HepG2 (cell line): ENCODE measurements at regions not wholly inside any gene's neighbourhood (a gene's known extent, or its start where the extent isn't known, plus 50 kb on each side); places are given as distances from the start of the nearest gene placed in this dataset.
A peak's percentile ranks its signal among the peaks of the same experiment; 100 is the strongest.

Source experiments
- ATAC-seq: fragments of 200-7000 bp; cut with Tn5 transposase; 3 replicates; pipeline ENCODE4 v1.9.1; 2020; ENCODE audit warnings: mild to moderate bottlenecking, moderate library complexity
- BruUV-seq: library from RNA; stranded (reverse); fragments of 400-500 nt; replicated peaks from 2 replicates; lab custom pipeline; 2021; lab: Mats Ljungman, UMichigan
- CTCF ChIA-PET: fragments of 300-600 bp; formaldehyde crosslinking; extraction: SDS; loops from one replicate; lab custom pipeline; 2021; ENCODE audit warnings: low total read pairs, inconsistent platforms, low intra/inter-chr PET ratio; lab: Yijun Ruan, JAX
- POLR2A ChIA-PET: fragments of 350-600 bp; sonication (Branson Sonifier 250); formaldehyde crosslinking; loops from one replicate; lab custom pipeline; 2020; ENCODE audit warnings: antibody characterized with exemption, inconsistent platforms; lab: Yijun Ruan, JAX
- DNase-seq: peaks from one replicate; pipeline ENCODE4 v3.0.0-alpha.2; 2015; ENCODE audit warnings: low spot score
- FAIRE-seq: peaks from 3 replicates; lab custom pipeline; 2011; peaks lifted over from hg19 to GRCh38; lab: Jason Lieb, UNC
- H2AFZ ChIP-seq: one replicate; pipeline ENCODE4 v1.6.1; 2011; ENCODE audit warnings: low read length, inconsistent platforms
- H3K27ac ChIP-seq: fragments of 300-600 bp; 3 replicates; pipeline ENCODE4 v1.8.0; 2011; ENCODE audit warnings: mixed run types, mild to moderate bottlenecking, mixed read lengths, low read length, inconsistent platforms; ENCODE audit not compliant: insufficient read depth; ENCODE audit errors: extremely low read length
- H3K27me3 ChIP-seq, 2 experiments: fragments of 200-600 bp in 1 of 2; 2 replicates in 1 of 2; 3 replicates in 1 of 2; pipeline versions ENCODE4 v1.6.0 to v1.8.0; 2011; ENCODE audit warnings: low read length in 2 of 2, mild to moderate bottlenecking in 2 of 2, moderate library complexity in 2 of 2, inconsistent platforms in 1 of 2; ENCODE audit not compliant: insufficient read depth in 2 of 2, control insufficient read depth in 1 of 2
- H3K36me3 ChIP-seq, 2 experiments: fragments of 200-600 bp in 1 of 2; replicated peaks in 1 of 2; 2 replicates in 1 of 2; 3 replicates in 1 of 2; pipeline versions ENCODE4 v1.5.1 to v1.8.0; 2011; ENCODE audit warnings: low read length in 2 of 2, inconsistent platforms in 1 of 2; ENCODE audit not compliant: insufficient read depth in 2 of 2, control insufficient read depth in 1 of 2
- H3K4me1 ChIP-seq: 2 replicates; pipeline ENCODE4 v1.5.1; 2012; ENCODE audit warnings: low read length, inconsistent platforms; ENCODE audit not compliant: insufficient read depth
- H3K4me2 ChIP-seq: 2 replicates; pipeline ENCODE4 v1.6.0; 2011; ENCODE audit warnings: low read depth, low read length, inconsistent platforms
- H3K4me3 ChIP-seq, 3 experiments: fragments of 200-600 bp in 1 of 3; sonication (generic), shearing (Covaris generic) in 1 of 3; replicated peaks in 1 of 3; 2 replicates each; pipeline ENCODE4 v1.5.1; 2011 to 2016; ENCODE audit warnings: low read length in 3 of 3, inconsistent platforms in 2 of 3, low read depth in 2 of 3, mild to moderate bottlenecking in 2 of 3, control low read depth in 1 of 3, mixed read lengths in 1 of 3; ENCODE audit not compliant: insufficient read depth in 1 of 3
- H3K79me2 ChIP-seq: one replicate; pipeline ENCODE4 v1.6.1; 2011; ENCODE audit warnings: low read length, inconsistent platforms; ENCODE audit not compliant: insufficient read depth
- H3K9ac ChIP-seq: 2 replicates; pipeline ENCODE4 v1.6.0; 2011; ENCODE audit warnings: mild to moderate bottlenecking, low read depth, low read length, inconsistent platforms; ENCODE audit not compliant: insufficient read depth
- H3K9me3 ChIP-seq: 2 replicates; pipeline ENCODE4 v1.5.1; 2012; ENCODE audit warnings: mild to moderate bottlenecking, low read length
- H4K20me1 ChIP-seq: 2 replicates; pipeline ENCODE4 v1.6.0; 2011; ENCODE audit warnings: inconsistent platforms, mild to moderate bottlenecking, low read length, moderate library complexity; ENCODE audit not compliant: insufficient read depth
- CC2D1A ChIP-seq: sonication (generic); formaldehyde crosslinking; IDR thresholded peaks from 2 replicates; pipeline ENCODE4 v1.8.1; 2023; ENCODE audit warnings: mild to moderate bottlenecking, missing genetic modification reagents
- CHD2 ChIP-seq: IDR thresholded peaks from 2 replicates; pipeline ENCODE4 v1.6.1; 2011; ENCODE audit warnings: low read depth, low read length, improper control_type of control experiment
- CHD4 ChIP-seq: fragments of 200-600 bp; sonication (generic); IDR thresholded peaks from 2 replicates; pipeline ENCODE4 v1.7.0; 2017; ENCODE audit warnings: mild to moderate bottlenecking, low read length, borderline replicate concordance
- DNMT3B ChIP-seq: conservative IDR thresholded peaks from 2 replicates; pipeline ENCODE4 v1.6.1; 2016; ENCODE audit warnings: missing biosample characterization, control low read depth
- DR1 ChIP-seq: sonication (generic); formaldehyde crosslinking; IDR thresholded peaks from 2 replicates; pipeline ENCODE4 v1.8.0; 2021; ENCODE audit warnings: mild to moderate bottlenecking, missing genetic modification reagents, inconsistent platforms
- FOXA1 ChIP-seq, 2 experiments: fragments of 450-650 bp in 1 of 2; sonication (generic) in 1 of 2; formaldehyde crosslinking in 1 of 2; IDR thresholded peaks; 2 replicates each; pipeline versions ENCODE4 v1.4.0 to v1.6.1; 2016 to 2020; ENCODE audit warnings: missing genetic modification reagents in 1 of 2
- HNF4A ChIP-seq: sonication (generic); formaldehyde crosslinking; IDR thresholded peaks from 2 replicates; pipeline ENCODE4 v1.4.0; 2020; ENCODE audit warnings: missing genetic modification reagents
- HOXA9 ChIP-seq: sonication (generic); formaldehyde crosslinking; IDR thresholded peaks from 2 replicates; pipeline ENCODE4 v1.8.1; 2022; ENCODE audit warnings: missing genetic modification reagents, mild to moderate bottlenecking, moderate library complexity, borderline replicate concordance
- NCOA5 ChIP-seq: sonication (generic); formaldehyde crosslinking; IDR thresholded peaks from 2 replicates; pipeline ENCODE4 v1.4.0; 2020; ENCODE audit warnings: missing genetic modification reagents
- NFIC ChIP-seq: IDR thresholded peaks from 2 replicates; pipeline ENCODE4 v1.6.1; 2012; ENCODE audit warnings: mild to moderate bottlenecking, low read length, inconsistent platforms
- PCBP2 ChIP-seq: fragments of 200-400 bp; formaldehyde crosslinking; optimal IDR thresholded peaks from 2 replicates; pipeline ENCODE3; 2018; ENCODE audit warnings: low read length, low read depth; ENCODE audit not compliant: poor library complexity, severe bottlenecking
- PHF8 ChIP-seq: sonication (generic); formaldehyde crosslinking; IDR thresholded peaks from 2 replicates; pipeline ENCODE4 v1.5.0; 2020; ENCODE audit warnings: missing genetic modification reagents
- PPARG ChIP-seq: conservative IDR thresholded peaks from 2 replicates; pipeline ENCODE4 v1.6.1; 2016; ENCODE audit warnings: missing biosample characterization, missing genetic modification reagents
- RARA ChIP-seq: IDR thresholded peaks from 2 replicates; pipeline ENCODE4 v1.6.1; 2016; ENCODE audit warnings: missing genetic modification reagents, missing compliant biosample characterization
- RXRA ChIP-seq: sonication (generic); formaldehyde crosslinking; IDR thresholded peaks from 2 replicates; pipeline ENCODE4 v1.5.1; 2020; ENCODE audit warnings: missing genetic modification reagents
- RXRB ChIP-seq: IDR thresholded peaks from 2 replicates; pipeline ENCODE4 v1.6.1; 2016; ENCODE audit warnings: borderline replicate concordance, missing genetic modification reagents, missing compliant biosample characterization
- SALL1 ChIP-seq: sonication (generic); formaldehyde crosslinking; IDR thresholded peaks from 2 replicates; pipeline ENCODE4 v1.8.0; 2022; ENCODE audit warnings: mild to moderate bottlenecking, missing genetic modification reagents
- ZNF232 ChIP-seq: sonication (generic); formaldehyde crosslinking; IDR thresholded peaks from 2 replicates; pipeline ENCODE4 v1.4.0; 2020; ENCODE audit warnings: missing genetic modification reagents, borderline replicate concordance
- ZNF343 ChIP-seq: sonication (generic); formaldehyde crosslinking; IDR thresholded peaks from 2 replicates; pipeline ENCODE4 v1.4.0; 2020; ENCODE audit warnings: mild to moderate bottlenecking, missing genetic modification reagents
- ZNF556 ChIP-seq: sonication (generic); formaldehyde crosslinking; IDR thresholded peaks from 2 replicates; pipeline ENCODE4 v1.4.0; 2020; ENCODE audit warnings: mild to moderate bottlenecking, missing genetic modification reagents, borderline replicate concordance
- ZNF83 ChIP-seq: sonication (generic); formaldehyde crosslinking; IDR thresholded peaks from 2 replicates; pipeline ENCODE4 v1.4.0; 2020; ENCODE audit warnings: missing genetic modification reagents, mild to moderate bottlenecking, borderline replicate concordance
- WGBS: methylation state at CpG from one replicate; pipeline ENCODE4 v1.1.6; 2017; ENCODE audit warnings: low lambda C conversion rate; 5-methylcytosine and 5-hydroxymethylcytosine counted together
- in situ Hi-C: cut with HindIII; loops from 2 replicates; pipeline ENCODE4 v1.10.0; 2017; ENCODE audit warnings: low pct_unique_long_range_greater_than_20kb; ENCODE audit not compliant: extremely low pct_ligation_motif_present
- intact Hi-C: fragments of 100-400 bp; cut with micrococcal nuclease; formaldehyde crosslinking; loops from one replicate; pipeline ENCODE4 v1.10.0; 2022; ENCODE audit not compliant: unreplicated experiment
- TF ChIP-seq, protein P1 (sequence below): IDR thresholded peaks from 2 replicates; pipeline ENCODE4 v1.6.1; 2016
- TF ChIP-seq, protein P2 (sequence below): sonication (generic); formaldehyde crosslinking; IDR thresholded peaks from 2 replicates; pipeline ENCODE4 v1.5.0; 2020; ENCODE audit warnings: missing genetic modification reagents, mild to moderate bottlenecking, borderline replicate concordance
- TF ChIP-seq, protein P3 (sequence below): fragments of 450-650 bp; IDR thresholded peaks from 2 replicates; pipeline ENCODE4 v1.6.1; 2017

DNA sequence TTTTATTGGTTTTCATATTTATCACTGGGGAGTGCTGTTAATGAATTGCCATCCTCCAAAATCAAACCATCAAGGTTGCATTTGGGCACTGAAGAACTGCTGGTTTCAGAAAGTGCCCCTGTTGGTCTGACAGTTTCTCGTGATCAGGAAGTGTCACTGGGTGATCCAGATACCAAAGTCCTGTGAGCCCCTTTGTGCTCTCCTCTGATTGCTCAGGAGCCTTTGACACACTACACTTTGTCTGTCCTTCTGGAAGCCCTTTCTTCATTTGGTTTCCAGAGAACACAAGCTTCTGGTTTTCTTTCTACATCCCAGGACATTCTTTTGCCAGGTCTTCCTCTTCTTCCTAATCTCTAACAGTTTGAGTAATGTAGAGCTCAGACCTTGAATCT, 165.8 kb upstream of the PROX1 start:
- Histone ChIP-seq H3K36me3 (no peaks in the 10 kb centered on the region), H3K79me2 (no peaks in the 10 kb centered on the region), H3K9me3 (no peaks in the 10 kb centered on the region), H3K4me2 (peak overlapping the region; percentile 84), H3K27me3 (no peaks in the 10 kb centered on the region), H3K4me3 (peak overlapping the region in 2 of 3 experiments; percentile 8 to 49; a peak in 1 of 6 replicates), H2AFZ (no peak overlapping the region), H3K27ac (peak overlapping the region; percentile 67), H4K20me1 (no peaks in the 10 kb centered on the region), H3K9ac (peak overlapping the region; percentile 44; the same call in 1 of the 2 replicates), H3K4me1 (peaks cover 48% of the 10 kb centered on the region)
- ChIA-PET POLR2A (interaction anchor here (0.6 to 2.4 kb wide), 5 partner anchors 28 to 330 kb away, joined by 3 to 8 read pairs (median 4); no protein-coding TSS in a partner anchor), CTCF (no interaction called here)
- 0% methylated on average over 1 of the region's 1 CpG for WGBS
- DNase-seq (peak; percentile 37), FAIRE-seq (no peak), ATAC-seq (peak; percentile 56)
- in situ Hi-C loops (no loop called here), intact Hi-C loops (loop anchor here (10.0 kb wide), 1 partner anchor 447 kb away; no protein-coding TSS in a partner anchor)
- no TSS peak for BruUV-seq
- no peak for TF ChIP-seq ZNF83
- no peak for TF ChIP-seq DR1 (CRISPR knock-in tag)
- peak; percentile 11; the same call in 1 of the 2 replicates for TF ChIP-seq RXRB (CRISPR knock-in tag)
- TF ChIP-seq, protein P1, sequence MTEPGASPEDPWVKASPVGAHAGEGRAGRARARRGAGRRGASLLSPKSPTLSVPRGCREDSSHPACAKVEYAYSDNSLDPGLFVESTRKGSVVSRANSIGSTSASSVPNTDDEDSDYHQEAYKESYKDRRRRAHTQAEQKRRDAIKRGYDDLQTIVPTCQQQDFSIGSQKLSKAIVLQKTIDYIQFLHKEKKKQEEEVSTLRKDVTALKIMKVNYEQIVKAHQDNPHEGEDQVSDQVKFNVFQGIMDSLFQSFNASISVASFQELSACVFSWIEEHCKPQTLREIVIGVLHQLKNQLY = no peak
- no peak for TF ChIP-seq CHD4
- TF ChIP-seq PHF8 (CRISPR knock-in tag) = no peak
- no peak for TF ChIP-seq CC2D1A (CRISPR knock-in tag)
- TF ChIP-seq HNF4A = peak; percentile 45
- TF ChIP-seq DNMT3B (CRISPR knock-in tag) = no peak
- TF ChIP-seq ZNF343 (CRISPR knock-in tag) = no peak
- no peak for TF ChIP-seq PCBP2
- TF ChIP-seq PPARG = peak; percentile 50; the same call in 1 of the 2 replicates
- TF ChIP-seq RARA (CRISPR knock-in tag) = 0 out of 2 replicates have a peak, but pooled peaks have one; percentile 8
- no peak for TF ChIP-seq RXRA
- no peak for TF ChIP-seq NCOA5 (CRISPR knock-in tag)
- 0 out of 2 replicates have a peak, but pooled peaks have one; percentile 23 for TF ChIP-seq NFIC
- no peak for TF ChIP-seq ZNF232 (CRISPR knock-in tag)
- no peak for TF ChIP-seq FOXA1 (IDR thresholded peaks at IDR 0.05)
- TF ChIP-seq FOXA1 (CRISPR knock-in tag; IDR thresholded peaks at IDR 0.05) = no peak
- TF ChIP-seq, protein P2, sequence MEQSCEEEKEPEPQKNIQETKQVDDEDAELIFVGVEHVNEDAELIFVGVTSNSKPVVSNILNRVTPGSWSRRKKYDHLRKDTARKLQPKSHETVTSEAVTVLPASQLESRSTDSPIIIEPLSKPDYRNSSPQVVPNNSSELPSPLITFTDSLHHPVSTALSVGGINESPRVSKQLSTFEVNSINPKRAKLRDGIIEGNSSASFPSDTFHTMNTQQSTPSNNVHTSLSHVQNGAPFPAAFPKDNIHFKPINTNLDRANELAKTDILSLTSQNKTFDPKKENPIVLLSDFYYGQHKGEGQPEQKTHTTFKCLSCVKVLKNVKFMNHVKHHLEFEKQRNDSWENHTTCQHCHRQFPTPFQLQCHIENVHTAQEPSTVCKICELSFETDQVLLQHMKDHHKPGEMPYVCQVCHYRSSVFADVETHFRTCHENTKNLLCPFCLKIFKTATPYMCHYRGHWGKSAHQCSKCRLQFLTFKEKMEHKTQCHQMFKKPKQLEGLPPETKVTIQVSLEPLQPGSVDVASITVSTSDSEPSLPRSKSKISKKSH = no peak
- TF ChIP-seq SALL1 = no peak
- no peak for TF ChIP-seq HOXA9 (CRISPR knock-in tag)
- TF ChIP-seq ZNF556 (CRISPR knock-in tag) = no peak
- no peak for TF ChIP-seq CHD2
- TF ChIP-seq, protein P3, sequence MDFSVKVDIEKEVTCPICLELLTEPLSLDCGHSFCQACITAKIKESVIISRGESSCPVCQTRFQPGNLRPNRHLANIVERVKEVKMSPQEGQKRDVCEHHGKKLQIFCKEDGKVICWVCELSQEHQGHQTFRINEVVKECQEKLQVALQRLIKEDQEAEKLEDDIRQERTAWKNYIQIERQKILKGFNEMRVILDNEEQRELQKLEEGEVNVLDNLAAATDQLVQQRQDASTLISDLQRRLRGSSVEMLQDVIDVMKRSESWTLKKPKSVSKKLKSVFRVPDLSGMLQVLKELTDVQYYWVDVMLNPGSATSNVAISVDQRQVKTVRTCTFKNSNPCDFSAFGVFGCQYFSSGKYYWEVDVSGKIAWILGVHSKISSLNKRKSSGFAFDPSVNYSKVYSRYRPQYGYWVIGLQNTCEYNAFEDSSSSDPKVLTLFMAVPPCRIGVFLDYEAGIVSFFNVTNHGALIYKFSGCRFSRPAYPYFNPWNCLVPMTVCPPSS = no peak
